22Rv1 (cell line): ENCODE measurements at regions not wholly inside any gene's neighbourhood (a gene's known extent, or its start where the extent isn't known, plus 50 kb on each side); places are given as distances from the start of the nearest gene placed in this dataset.

Experiments
- ZFX ChIP-seq: fragments of 450-650 bp; IDR thresholded peaks from 2 replicates; pipeline ENCODE4 v1.6.1; 2017; ENCODE audit warnings: antibody characterized with exemption, borderline replicate concordance
- TF ChIP-seq, protein P1 (sequence below): fragments of 450-650 bp; IDR thresholded peaks from 2 replicates; pipeline ENCODE4 v1.5.1; 2017; ENCODE audit warnings: mild to moderate bottlenecking

DNA sequence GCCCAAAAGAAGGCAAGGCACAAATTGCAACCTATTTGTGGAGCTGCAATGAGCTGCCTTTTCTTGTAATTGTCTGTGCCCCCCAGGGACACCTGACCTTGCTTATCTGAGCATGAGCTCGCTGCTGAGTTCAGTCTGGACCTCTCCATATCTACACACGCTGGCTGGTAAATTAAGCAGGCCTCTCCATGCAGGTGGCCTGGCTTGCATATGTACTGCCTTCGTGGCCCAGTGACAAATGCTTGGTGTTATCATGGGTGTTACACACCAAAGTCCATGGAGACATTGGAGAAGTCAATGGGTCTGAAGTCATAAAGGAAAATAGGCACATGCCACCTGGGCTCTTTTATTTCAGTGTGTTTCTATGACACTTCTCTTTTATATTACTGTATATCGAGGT lies 121.2 kb downstream of the IRS1 start:
- TF ChIP-seq, protein P1, sequence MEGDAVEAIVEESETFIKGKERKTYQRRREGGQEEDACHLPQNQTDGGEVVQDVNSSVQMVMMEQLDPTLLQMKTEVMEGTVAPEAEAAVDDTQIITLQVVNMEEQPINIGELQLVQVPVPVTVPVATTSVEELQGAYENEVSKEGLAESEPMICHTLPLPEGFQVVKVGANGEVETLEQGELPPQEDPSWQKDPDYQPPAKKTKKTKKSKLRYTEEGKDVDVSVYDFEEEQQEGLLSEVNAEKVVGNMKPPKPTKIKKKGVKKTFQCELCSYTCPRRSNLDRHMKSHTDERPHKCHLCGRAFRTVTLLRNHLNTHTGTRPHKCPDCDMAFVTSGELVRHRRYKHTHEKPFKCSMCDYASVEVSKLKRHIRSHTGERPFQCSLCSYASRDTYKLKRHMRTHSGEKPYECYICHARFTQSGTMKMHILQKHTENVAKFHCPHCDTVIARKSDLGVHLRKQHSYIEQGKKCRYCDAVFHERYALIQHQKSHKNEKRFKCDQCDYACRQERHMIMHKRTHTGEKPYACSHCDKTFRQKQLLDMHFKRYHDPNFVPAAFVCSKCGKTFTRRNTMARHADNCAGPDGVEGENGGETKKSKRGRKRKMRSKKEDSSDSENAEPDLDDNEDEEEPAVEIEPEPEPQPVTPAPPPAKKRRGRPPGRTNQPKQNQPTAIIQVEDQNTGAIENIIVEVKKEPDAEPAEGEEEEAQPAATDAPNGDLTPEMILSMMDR: no peak
- no peak for TF ChIP-seq ZFX
